A549 (cell line): ENCODE measurements at regions not wholly inside any gene's neighbourhood (a gene's known extent, or its start where the extent isn't known, plus 50 kb on each side); places are given as distances from the start of the nearest gene placed in this dataset.

Experiments used
- RAD21 ChIP-seq, 2 experiments: fragments of >200 bp in 1 of 2; sonication (Bioruptor Twin) in 1 of 2; formaldehyde crosslinking in 1 of 2; IDR thresholded peaks in 1 of 2; conservative IDR thresholded peaks in 1 of 2; 2 replicates in 1 of 2; 3 replicates in 1 of 2; pipeline ENCODE4 v1.6.1; 2012 to 2018; ENCODE audit warnings: inconsistent platforms in 1 of 2
- TF ChIP-seq, protein P1 (sequence below): fragments of >200 bp; sonication (Bioruptor Twin); formaldehyde crosslinking; IDR thresholded peaks from 3 replicates; pipeline ENCODE4 v1.5.1; 2016

DNA sequence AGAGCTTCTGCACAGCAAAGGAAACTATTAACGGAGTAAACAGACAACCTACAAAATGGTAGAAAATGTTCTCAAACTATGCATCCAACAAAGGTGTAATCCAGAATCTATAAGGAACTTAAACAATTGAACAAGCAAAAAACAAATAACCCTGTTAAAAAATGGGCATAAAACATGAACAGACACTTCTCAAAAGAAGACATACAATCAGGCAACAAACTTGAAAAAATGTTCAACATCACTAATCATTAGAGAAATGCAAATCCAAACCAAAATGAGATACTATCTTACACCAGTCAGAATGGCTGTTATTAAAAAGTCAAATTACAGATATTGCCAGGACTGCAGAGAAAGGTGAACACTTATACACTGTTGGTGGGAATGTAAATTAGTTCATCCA lies 309.6 kb upstream of the KLF3 start:
- TF ChIP-seq, protein P1, sequence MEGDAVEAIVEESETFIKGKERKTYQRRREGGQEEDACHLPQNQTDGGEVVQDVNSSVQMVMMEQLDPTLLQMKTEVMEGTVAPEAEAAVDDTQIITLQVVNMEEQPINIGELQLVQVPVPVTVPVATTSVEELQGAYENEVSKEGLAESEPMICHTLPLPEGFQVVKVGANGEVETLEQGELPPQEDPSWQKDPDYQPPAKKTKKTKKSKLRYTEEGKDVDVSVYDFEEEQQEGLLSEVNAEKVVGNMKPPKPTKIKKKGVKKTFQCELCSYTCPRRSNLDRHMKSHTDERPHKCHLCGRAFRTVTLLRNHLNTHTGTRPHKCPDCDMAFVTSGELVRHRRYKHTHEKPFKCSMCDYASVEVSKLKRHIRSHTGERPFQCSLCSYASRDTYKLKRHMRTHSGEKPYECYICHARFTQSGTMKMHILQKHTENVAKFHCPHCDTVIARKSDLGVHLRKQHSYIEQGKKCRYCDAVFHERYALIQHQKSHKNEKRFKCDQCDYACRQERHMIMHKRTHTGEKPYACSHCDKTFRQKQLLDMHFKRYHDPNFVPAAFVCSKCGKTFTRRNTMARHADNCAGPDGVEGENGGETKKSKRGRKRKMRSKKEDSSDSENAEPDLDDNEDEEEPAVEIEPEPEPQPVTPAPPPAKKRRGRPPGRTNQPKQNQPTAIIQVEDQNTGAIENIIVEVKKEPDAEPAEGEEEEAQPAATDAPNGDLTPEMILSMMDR = no peak
- no peak for TF ChIP-seq RAD21 (conservative IDR thresholded peaks at IDR 0.05 in 1 of 2, IDR thresholded peaks at IDR 0.05 in 1 of 2)
